ENCODE measurements at regions not wholly inside any gene's neighbourhood (a gene's known extent, or its start where the extent isn't known, plus 50 kb on each side); places are given as distances from the start of the nearest gene placed in this dataset.

DNA sequence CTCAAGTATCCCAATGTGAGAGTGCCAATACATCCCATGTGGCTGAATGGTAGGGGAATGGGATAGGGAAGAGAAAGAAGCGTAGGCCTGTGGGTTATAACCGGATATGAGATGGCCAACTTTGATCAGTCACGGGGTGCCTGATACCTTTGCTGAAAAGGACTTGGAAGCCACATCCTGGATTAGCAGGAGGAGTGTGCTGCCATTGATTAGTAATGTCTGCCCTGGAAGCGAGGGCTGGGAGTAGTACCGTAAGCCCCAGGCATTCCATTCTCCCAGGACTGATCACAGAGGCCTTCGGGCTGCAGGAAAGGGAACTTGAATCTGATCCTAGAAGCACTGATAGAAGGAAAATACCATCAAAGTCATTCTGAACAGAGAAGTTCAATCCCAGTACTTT lies 218.5 kb downstream of the TFCP2L1 start:
- TF ChIP-seq, protein P1, sequence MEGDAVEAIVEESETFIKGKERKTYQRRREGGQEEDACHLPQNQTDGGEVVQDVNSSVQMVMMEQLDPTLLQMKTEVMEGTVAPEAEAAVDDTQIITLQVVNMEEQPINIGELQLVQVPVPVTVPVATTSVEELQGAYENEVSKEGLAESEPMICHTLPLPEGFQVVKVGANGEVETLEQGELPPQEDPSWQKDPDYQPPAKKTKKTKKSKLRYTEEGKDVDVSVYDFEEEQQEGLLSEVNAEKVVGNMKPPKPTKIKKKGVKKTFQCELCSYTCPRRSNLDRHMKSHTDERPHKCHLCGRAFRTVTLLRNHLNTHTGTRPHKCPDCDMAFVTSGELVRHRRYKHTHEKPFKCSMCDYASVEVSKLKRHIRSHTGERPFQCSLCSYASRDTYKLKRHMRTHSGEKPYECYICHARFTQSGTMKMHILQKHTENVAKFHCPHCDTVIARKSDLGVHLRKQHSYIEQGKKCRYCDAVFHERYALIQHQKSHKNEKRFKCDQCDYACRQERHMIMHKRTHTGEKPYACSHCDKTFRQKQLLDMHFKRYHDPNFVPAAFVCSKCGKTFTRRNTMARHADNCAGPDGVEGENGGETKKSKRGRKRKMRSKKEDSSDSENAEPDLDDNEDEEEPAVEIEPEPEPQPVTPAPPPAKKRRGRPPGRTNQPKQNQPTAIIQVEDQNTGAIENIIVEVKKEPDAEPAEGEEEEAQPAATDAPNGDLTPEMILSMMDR (IDR thresholded peaks at IDR 0.05; ENCODE audit: low read depth, low read length) = no peak
- no peak for TF ChIP-seq POLR2A (IDR thresholded peaks at IDR 0.05; ENCODE audit: extremely low read depth, insufficient read length)
- no peak for TF ChIP-seq MYC (IDR thresholded peaks at IDR 0.05; ENCODE audit: low read depth, low read length)

Data from NB4 (cell line).